SK-N-MC (cell line): ENCODE measurements at regions not wholly inside any gene's neighbourhood (a gene's known extent, or its start where the extent isn't known, plus 50 kb on each side); places are given as distances from the start of the nearest gene placed in this dataset.

Experiments
- DNase-seq: peaks from one replicate; pipeline ENCODE4 v3.0.0-alpha.2; 2011; ENCODE audit warnings: low read depth, low spot score
- H3K27ac ChIP-seq: fragments of 200-600 bp; sonication (generic); 2 replicates; pipeline ENCODE4 v1.5.1; 2016; ENCODE audit warnings: mixed run types
- H3K36me3 ChIP-seq: fragments of 200-600 bp; sonication (generic); 2 replicates; pipeline ENCODE4 v1.6.1; 2017; ENCODE audit warnings: antibody characterized with exemption, low read length, mixed read lengths; ENCODE audit not compliant: insufficient read depth
- H3K4me3 ChIP-seq: fragments of 200-600 bp; sonication (generic); 2 replicates; pipeline ENCODE4 v1.5.1; 2016
- H3K9ac ChIP-seq: fragments of 200-600 bp; sonication (generic); 2 replicates; pipeline ENCODE4 v1.8.0; 2017; ENCODE audit warnings: mixed run types, mixed read lengths; ENCODE audit not compliant: insufficient read length
- H3K9me3 ChIP-seq: fragments of 200-600 bp; sonication (generic); 2 replicates; pipeline ENCODE4 v1.6.1; 2017; ENCODE audit warnings: low read depth, mild to moderate bottlenecking, antibody characterized with exemption, low read length, moderate library complexity, mixed read lengths
- EZH2 ChIP-seq: fragments of 200-600 bp; sonication (generic); IDR thresholded peaks from one replicate; pipeline ENCODE4 v1.6.1; 2017; ENCODE audit warnings: antibody characterized with exemption
- FOXP2 ChIP-seq: optimal IDR thresholded peaks from 2 replicates; pipeline ENCODE3; 2011; ENCODE audit warnings: mild to moderate bottlenecking, moderate library complexity; ENCODE audit not compliant: insufficient read depth; ENCODE audit errors: extremely low read length, control extremely low read depth
- POLR2AphosphoS5 ChIP-seq: IDR thresholded peaks from 2 replicates; pipeline ENCODE4 v1.6.1; 2012; ENCODE audit warnings: mild to moderate bottlenecking, low read depth, low read length, borderline replicate concordance

DNA sequence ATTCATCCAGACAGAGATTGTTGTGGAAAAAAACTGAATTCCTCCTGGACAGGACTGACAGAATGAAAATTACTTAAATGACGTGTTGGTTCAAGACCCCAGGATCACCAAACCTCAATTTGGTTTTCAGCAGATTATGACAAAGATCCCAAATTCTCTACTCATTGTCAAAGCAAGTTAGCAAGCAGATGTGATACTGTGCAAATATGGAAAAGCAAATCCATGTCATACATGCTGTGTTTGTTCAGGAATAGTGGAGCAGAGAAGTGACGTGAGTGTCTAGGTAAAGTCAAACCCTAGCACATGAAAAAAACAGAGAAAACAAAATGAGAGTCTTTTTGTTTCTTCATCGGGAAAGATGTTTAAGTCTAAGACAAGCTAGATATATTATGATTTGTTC is 169.2 kb upstream of the NBEA start:
- Histone ChIP-seq H3K9ac (no peak overlapping the region), H3K4me3 (no peak overlapping the region), H3K36me3 (no peaks in the 10 kb centered on the region), H3K27ac (no peak overlapping the region), H3K9me3 (no peaks in the 10 kb centered on the region)
- no peak for TF ChIP-seq POLR2AphosphoS5
- no peak for DNase-seq

DNA sequence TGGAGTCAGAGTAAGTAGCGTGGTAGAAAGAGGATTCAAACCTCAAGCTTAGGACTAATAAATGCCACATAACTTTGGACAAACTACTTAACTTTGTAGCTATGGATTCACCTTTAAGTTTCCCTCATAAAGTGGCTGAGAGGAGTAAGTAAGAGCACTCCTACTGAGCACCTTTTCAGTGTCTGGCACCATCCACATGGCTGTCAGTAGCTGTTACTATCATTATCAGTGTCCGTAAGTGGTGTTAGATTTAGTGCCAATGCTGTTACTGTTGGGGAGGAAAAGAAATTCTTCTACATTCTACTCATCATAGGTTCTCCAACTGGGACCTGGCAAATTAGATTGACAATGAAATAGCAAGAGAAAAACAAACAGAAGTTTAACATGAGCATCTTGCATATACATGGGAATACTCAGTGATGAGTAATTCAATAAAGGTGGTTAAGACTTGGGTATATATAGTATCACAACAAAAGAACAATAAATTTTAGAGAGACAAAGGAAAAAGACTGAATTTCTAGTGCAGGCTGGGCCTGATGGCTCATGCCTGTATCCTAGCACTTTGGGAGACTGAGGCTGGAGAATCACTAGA is 165.6 kb upstream of the NBEA start:
- Histone ChIP-seq H3K36me3 (no peaks in the 10 kb centered on the region), H3K27ac (no peak overlapping the region), H3K4me3 (no peak overlapping the region), H3K9ac (no peak overlapping the region), H3K9me3 (no peaks in the 10 kb centered on the region)
- DNase-seq: no peak
- TF ChIP-seq EZH2 (no peak), POLR2AphosphoS5 (no peak), FOXP2 (no peak)

DNA sequence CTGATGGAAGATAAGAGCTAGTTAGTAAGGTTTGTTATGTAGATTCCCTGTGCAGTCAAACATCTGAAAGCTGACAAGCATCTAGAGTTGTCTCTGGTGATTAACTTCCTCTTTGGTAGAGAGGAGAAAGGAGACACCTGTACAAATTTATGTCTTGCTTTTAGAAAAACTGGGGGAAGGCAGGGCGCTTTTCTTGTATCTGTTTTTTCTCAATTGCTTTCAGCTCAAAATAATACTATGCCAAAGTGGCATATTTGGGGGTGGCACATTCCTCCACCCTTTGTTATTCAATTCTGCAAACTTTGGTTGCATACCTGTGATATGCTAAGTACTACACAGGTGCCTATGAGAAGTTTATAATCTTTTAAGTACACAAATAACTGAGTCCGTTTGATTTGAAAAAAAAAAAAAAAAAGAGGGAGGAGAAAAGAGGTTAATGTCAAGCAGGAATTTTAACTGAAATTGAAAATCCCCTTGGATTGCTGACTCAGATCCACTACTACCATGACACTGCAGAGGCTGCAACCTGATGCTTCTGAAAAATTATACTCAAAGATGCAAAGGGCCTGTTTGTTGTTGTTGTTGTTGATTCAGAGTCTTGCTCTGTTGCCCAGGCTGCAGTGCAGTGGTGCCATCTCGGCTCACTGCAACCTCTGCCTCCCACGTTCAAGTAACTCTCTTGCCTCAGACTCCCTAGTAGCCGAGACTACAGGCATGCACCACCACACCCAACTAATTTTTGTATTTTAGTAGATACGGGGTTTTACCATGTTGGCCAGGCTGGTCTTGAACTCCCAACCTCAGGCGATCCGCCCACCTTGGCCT is 164.8 kb upstream of the NBEA start:
- H3K4me3 ChIP-seq: no peak overlapping the region
- DNase-seq: no peak
- H3K27ac ChIP-seq: no peak overlapping the region
- no peak for TF ChIP-seq EZH2
- no peak for TF ChIP-seq POLR2AphosphoS5
- TF ChIP-seq FOXP2: no peak
- H3K9ac ChIP-seq: no peak overlapping the region
- H3K9me3 ChIP-seq: no peaks in the 10 kb centered on the region
- no peaks in the 10 kb centered on the region for H3K36me3 ChIP-seq

DNA sequence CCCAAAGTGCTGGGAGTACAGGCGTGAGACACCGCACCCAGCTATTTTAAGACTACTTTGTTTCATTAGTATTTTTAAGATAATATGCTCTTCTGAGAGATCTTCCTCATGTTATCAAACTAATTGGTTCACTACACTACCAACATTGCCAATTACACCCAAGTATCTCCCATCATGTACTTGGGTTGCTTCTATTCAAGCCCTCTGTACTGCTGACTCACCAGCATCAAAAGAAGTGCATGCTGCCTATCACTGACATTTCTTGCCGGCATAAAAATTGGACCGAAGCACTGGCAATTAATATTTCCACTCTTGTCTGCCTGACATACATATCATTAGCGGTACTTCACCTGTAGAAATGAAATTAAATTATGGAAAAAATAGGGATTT is 164.2 kb upstream of the NBEA start:
- Histone ChIP-seq H3K27ac (no peak overlapping the region), H3K9ac (no peak overlapping the region), H3K9me3 (no peaks in the 10 kb centered on the region), H3K36me3 (no peaks in the 10 kb centered on the region), H3K4me3 (no peak overlapping the region)
- no peak for TF ChIP-seq EZH2
- no peak for TF ChIP-seq FOXP2
- no peak for TF ChIP-seq POLR2AphosphoS5
- DNase-seq: no peak

DNA sequence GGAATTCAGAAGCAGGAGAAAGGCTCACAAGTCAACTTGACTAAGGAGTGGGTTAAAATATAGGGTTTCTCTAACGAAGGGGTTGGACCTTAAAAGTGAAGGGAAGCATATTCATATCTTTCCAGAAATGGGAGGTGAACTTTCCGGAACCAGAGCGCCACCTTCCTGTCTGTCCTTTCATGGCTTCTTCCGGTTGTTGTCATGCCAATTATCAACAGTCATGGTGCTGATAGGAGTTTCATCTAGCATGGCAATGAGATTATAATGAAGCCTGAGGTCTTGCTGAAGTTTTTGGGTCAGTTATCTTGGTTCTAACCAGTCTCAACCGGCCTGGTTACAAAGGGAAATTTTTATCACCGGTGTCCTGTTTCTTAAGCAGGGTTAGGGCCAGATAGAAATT is 162.9 kb upstream of the NBEA start:
- H3K9ac ChIP-seq: no peak overlapping the region
- TF ChIP-seq FOXP2 (no peak), POLR2AphosphoS5 (no peak), EZH2 (no peak)
- no peak overlapping the region for H3K27ac ChIP-seq
- H3K4me3 ChIP-seq: no peak overlapping the region
- H3K36me3 ChIP-seq: no peaks in the 10 kb centered on the region
- DNase-seq: no peak
- H3K9me3 ChIP-seq: no peaks in the 10 kb centered on the region

DNA sequence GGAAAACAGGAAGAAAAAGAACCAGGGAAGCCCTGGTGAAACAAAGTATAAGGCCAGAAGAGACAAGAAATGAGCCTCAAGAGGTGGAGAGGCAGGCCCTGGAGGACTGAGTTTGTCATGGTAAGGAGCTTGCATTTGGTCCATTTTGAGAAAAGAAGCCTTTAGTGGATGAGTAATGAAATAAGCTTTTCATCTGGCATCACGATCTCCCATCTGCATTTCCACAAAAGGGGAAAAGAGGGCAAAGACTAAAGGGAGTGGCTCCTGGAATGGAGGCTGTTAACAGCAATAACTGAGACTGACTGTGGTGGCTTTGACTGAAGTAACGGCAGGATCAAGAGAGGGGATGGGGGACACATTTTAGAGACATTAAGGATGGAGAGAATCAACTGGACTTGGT is 148.8 kb upstream of the NBEA start:
- no peak for DNase-seq
- no peak overlapping the region for H3K4me3 ChIP-seq
- no peak overlapping the region for H3K9ac ChIP-seq
- TF ChIP-seq FOXP2 (no peak), POLR2AphosphoS5 (no peak), EZH2 (no peak)
- H3K9me3 ChIP-seq: no peaks in the 10 kb centered on the region
- H3K27ac ChIP-seq: no peak overlapping the region
- no peaks in the 10 kb centered on the region for H3K36me3 ChIP-seq

DNA sequence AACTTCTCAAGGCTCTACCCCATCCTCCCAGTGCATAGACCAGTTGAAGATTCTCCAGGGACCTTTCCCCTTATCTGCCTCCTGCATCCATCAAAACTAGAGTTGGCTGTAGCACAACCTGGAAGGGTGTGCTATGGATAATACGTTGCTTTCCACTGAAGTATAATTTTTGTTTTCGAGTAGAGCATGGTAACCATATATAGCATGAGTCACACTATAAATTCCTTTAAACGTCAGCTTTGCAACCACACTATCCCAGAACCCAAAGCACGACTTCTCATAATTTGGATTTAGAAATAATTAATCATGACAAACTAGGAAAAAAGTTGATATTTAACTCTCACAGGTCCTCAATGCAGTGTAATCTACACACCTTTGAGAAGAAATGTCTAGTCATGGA is 138.3 kb upstream of the NBEA start:
- no peak for TF ChIP-seq POLR2AphosphoS5
- TF ChIP-seq FOXP2: no peak
- TF ChIP-seq EZH2: no peak
- Histone ChIP-seq H3K9ac (no peak overlapping the region), H3K4me3 (no peak overlapping the region), H3K36me3 (no peaks in the 10 kb centered on the region), H3K9me3 (no peaks in the 10 kb centered on the region), H3K27ac (no peak overlapping the region)
- DNase-seq: no peak

DNA sequence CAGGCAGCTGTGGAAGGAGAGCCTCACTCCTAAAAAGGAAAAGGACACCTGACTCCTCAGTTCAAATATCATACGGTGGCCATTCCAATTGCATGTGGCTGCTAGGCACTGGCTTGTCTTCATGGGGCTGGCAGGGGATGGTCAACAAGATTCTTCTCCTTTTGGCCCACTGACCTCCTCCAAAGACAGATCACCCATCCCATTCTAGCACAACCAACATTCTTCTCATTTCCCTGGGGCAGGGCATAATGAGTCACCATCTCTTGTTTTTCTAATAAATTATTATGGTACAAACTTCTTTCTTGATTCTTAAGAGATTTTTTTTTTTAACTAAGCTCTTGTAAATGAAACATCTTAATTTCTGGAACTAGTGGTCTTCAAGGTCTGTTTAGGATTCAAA is 136.7 kb upstream of the NBEA start:
- H3K36me3 ChIP-seq: no peaks in the 10 kb centered on the region
- TF ChIP-seq FOXP2 (no peak), POLR2AphosphoS5 (no peak), EZH2 (no peak)
- H3K9ac ChIP-seq: no peak overlapping the region
- DNase-seq: no peak
- no peaks in the 10 kb centered on the region for H3K9me3 ChIP-seq
- H3K4me3 ChIP-seq: no peak overlapping the region
- no peak overlapping the region for H3K27ac ChIP-seq
